OCI-LY7 (cell line): ENCODE measurements at regions not wholly inside any gene's neighbourhood (a gene's known extent, or its start where the extent isn't known, plus 50 kb on each side); places are given as distances from the start of the nearest gene placed in this dataset.

Experiments
- BruUV-seq: library from RNA; stranded (reverse); fragments of 400-500 nt; replicated peaks from 2 replicates; lab custom pipeline; 2021; lab: Mats Ljungman, UMichigan
- CTCF ChIA-PET: fragments of 300-600 bp; sonication (Branson Sonifier 250); formaldehyde crosslinking; loops from one replicate; lab custom pipeline; 2022; ENCODE audit warnings: antibody characterized with exemption; ENCODE audit not compliant: unreplicated experiment; lab: Charles Lee
- POLR2A ChIA-PET: fragments of 300-600 bp; sonication (Branson Sonifier 250); formaldehyde crosslinking; loops from one replicate; lab custom pipeline; 2022; ENCODE audit warnings: antibody characterized with exemption; lab: Charles Lee
- DNase-seq: peaks from one replicate; pipeline ENCODE4 v3.0.0-alpha.2; 2015; ENCODE audit warnings: low spot score
- H2AFZ ChIP-seq: fragments of 200-600 bp; sonication (generic), shearing (Covaris generic); 2 replicates; pipeline ENCODE4 v1.6.1; 2014; ENCODE audit warnings: mild to moderate bottlenecking, antibody characterized with exemption, low read length, moderate library complexity
- H3K27ac ChIP-seq: fragments of 200-600 bp; sonication (generic); 2 replicates; pipeline ENCODE4 v1.5.1; 2014; ENCODE audit warnings: mixed run types, low read depth, mild to moderate bottlenecking, moderate library complexity, low read length, inconsistent platforms; ENCODE audit not compliant: poor library complexity, severe bottlenecking
- H3K36me3 ChIP-seq: fragments of 200-600 bp; sonication (generic); 2 replicates; pipeline ENCODE4 v1.6.1; 2014; ENCODE audit warnings: mild to moderate bottlenecking, antibody characterized with exemption, low read length, moderate library complexity, mixed read lengths; ENCODE audit not compliant: insufficient read depth
- H3K4me1 ChIP-seq: fragments of 200-600 bp; sonication (generic); 2 replicates; pipeline ENCODE4 v1.5.1; 2014; ENCODE audit warnings: mild to moderate bottlenecking, low read length; ENCODE audit not compliant: insufficient read depth, poor library complexity, severe bottlenecking
- H3K4me2 ChIP-seq: fragments of 200-600 bp; sonication (generic); 2 replicates; pipeline ENCODE4 v1.6.1; 2014; ENCODE audit warnings: mild to moderate bottlenecking, low read length
- H3K4me3 ChIP-seq: fragments of 200-600 bp; sonication (generic); 2 replicates; pipeline ENCODE4 v1.5.1; 2014; ENCODE audit warnings: mild to moderate bottlenecking, low read depth, low read length; ENCODE audit not compliant: poor library complexity, severe bottlenecking
- H3K79me2 ChIP-seq: fragments of 200-600 bp; sonication (generic); 2 replicates; pipeline ENCODE4 v1.6.1; 2016; ENCODE audit warnings: low read depth, mild to moderate bottlenecking, low read length, moderate library complexity, mixed read lengths; ENCODE audit not compliant: insufficient read depth
- H3K9me2 ChIP-seq: fragments of 200-600 bp; sonication (generic); 2 replicates; pipeline ENCODE4 v1.6.1; 2016; ENCODE audit warnings: mild to moderate bottlenecking, low read length, mixed read lengths; ENCODE audit not compliant: insufficient read depth
- H3K9me3 ChIP-seq: fragments of 200-600 bp; sonication (generic); 2 replicates; pipeline ENCODE4 v1.6.1; 2014; ENCODE audit warnings: mild to moderate bottlenecking, mixed run types, low read length, mixed read lengths
- H4K20me1 ChIP-seq: fragments of 200-600 bp; sonication (generic); 2 replicates; pipeline ENCODE4 v1.6.1; 2014; ENCODE audit warnings: mild to moderate bottlenecking, antibody characterized with exemption, low read length, moderate library complexity, mixed read lengths; ENCODE audit not compliant: insufficient read depth
- EZH2phosphoT487 ChIP-seq: fragments of 200-600 bp; sonication (generic); IDR thresholded peaks from 2 replicates; pipeline ENCODE4 v1.6.1; 2018; ENCODE audit warnings: low read depth, borderline replicate concordance, mild to moderate bottlenecking, mixed run types, antibody characterized with exemption, low read length, moderate library complexity, mixed read lengths
- intact Hi-C: fragments of 100-400 bp; cut with micrococcal nuclease; formaldehyde crosslinking; loops from one replicate; pipeline ENCODE4 v1.10.0; 2022; ENCODE audit not compliant: unreplicated experiment
- TF ChIP-seq, protein P1 (sequence below): fragments of 200-600 bp; sonication (generic); conservative IDR thresholded peaks from 2 replicates; pipeline ENCODE4 v1.5.1; 2014; ENCODE audit warnings: mild to moderate bottlenecking, antibody characterized with exemption, low read length, moderate library complexity, mixed read lengths

DNA sequence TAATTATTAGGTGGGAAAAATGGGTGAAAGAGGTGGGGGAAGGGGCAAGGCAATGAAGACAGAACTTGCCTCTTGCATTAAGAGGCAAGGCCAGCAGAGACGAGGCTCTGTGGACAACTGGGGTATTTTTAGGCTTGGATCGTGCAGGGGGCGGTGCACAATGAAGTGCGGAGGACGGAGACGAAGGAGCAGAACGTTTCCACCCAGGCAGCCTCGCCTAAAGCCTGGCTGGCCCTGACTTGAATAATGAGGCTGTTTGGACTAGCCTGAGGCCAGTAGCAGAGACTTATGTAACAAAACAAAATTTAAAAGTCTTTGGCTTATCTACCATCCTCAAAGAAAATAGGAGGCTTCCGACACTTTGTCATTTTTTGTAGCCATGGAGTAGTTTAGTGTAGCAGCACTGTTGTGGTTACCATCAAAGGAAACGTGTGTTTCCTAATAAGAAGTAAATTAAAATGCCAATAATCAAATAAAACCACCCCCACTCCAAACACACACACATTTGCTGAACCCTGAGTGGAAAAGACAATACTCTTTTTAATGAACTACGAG, 370.0 kb upstream of the CNR1 start:
- Histone ChIP-seq H3K9me3 (no peaks in the 10 kb centered on the region), H3K27ac (no peak overlapping the region), H2AFZ (no peak overlapping the region), H3K4me3 (no peak overlapping the region), H3K36me3 (no peaks in the 10 kb centered on the region), H4K20me1 (no peaks in the 10 kb centered on the region), H3K79me2 (no peaks in the 10 kb centered on the region), H3K9me2 (no peaks in the 10 kb centered on the region), H3K4me1 (no peaks in the 10 kb centered on the region), H3K4me2 (no peak overlapping the region)
- BruUV-seq: no TSS peak
- DNase-seq: no peak
- ChIA-PET POLR2A (interaction anchor here (0.7 kb wide), 1 partner anchor 8 kb away, joined by 3 read pairs; no protein-coding TSS in a partner anchor), CTCF (no interaction called here)
- intact Hi-C loops: no loop called here
- no peak for TF ChIP-seq EZH2phosphoT487
- TF ChIP-seq, protein P1, sequence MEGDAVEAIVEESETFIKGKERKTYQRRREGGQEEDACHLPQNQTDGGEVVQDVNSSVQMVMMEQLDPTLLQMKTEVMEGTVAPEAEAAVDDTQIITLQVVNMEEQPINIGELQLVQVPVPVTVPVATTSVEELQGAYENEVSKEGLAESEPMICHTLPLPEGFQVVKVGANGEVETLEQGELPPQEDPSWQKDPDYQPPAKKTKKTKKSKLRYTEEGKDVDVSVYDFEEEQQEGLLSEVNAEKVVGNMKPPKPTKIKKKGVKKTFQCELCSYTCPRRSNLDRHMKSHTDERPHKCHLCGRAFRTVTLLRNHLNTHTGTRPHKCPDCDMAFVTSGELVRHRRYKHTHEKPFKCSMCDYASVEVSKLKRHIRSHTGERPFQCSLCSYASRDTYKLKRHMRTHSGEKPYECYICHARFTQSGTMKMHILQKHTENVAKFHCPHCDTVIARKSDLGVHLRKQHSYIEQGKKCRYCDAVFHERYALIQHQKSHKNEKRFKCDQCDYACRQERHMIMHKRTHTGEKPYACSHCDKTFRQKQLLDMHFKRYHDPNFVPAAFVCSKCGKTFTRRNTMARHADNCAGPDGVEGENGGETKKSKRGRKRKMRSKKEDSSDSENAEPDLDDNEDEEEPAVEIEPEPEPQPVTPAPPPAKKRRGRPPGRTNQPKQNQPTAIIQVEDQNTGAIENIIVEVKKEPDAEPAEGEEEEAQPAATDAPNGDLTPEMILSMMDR: no peak

DNA sequence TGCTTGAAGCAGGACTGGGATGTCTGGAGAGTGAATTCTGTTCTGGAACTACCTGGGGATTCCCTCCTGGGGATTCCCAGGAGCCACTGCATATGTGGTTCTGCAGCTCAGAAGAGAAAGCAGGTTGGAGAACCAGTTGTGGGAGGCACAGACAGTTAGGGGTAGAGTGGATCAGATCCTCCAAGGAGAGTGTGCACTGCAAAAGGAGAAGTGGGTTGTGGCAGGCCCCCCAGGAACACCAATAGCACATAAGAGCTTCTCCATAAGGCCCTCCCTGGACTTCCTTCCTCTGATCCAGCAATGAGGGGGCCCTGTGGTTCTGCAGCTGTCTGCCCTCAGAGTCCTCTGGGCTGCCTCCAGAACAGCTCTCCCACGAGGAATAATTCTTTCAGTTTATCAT, 369.2 kb upstream of the CNR1 start:
- H3K4me3 ChIP-seq: no peak overlapping the region
- no peaks in the 10 kb centered on the region for H3K79me2 ChIP-seq
- intact Hi-C loops: no loop called here
- H3K4me2 ChIP-seq: no peak overlapping the region
- no peaks in the 10 kb centered on the region for H3K9me3 ChIP-seq
- H3K27ac ChIP-seq: no peak overlapping the region
- DNase-seq: no peak
- no TSS peak for BruUV-seq
- ChIA-PET POLR2A (interaction anchor here (0.7 kb wide), 1 partner anchor 9 kb away, joined by 3 read pairs; no protein-coding TSS in a partner anchor), CTCF (no interaction called here)
- H3K9me2 ChIP-seq: no peaks in the 10 kb centered on the region
- TF ChIP-seq, protein P1: no peak
- TF ChIP-seq EZH2phosphoT487: no peak
- no peaks in the 10 kb centered on the region for H3K4me1 ChIP-seq
- H2AFZ ChIP-seq: no peak overlapping the region
- H3K36me3 ChIP-seq: no peaks in the 10 kb centered on the region
- no peaks in the 10 kb centered on the region for H4K20me1 ChIP-seq

DNA sequence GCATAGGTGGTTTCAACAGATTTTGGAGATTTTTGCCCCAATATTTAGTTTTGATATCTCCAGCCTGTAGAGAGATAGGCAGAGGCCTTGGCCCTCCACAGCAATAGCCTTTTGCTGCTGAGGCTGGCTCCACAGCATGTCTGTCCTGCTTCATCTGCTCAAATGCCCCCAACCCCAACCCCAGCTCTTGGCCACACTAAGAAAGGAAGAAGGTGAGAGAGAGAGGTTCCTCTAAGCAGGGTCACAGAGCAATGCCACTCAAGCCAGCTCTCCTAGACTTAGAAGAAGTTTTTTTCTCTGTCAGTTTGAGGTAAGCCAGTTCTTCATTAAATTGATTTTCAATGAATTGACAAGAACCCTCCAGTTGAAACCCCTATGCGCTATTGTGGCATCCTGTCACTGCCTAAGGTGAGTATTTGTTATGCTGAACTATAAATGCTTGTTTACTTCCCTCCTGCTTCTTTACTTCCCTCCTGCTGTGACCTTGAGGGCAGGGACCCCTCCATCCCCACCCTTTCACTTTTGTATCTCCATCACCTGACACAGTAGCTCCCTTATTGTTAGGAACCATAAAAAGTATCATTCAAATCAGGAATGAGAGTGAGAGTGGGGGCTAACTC, 366.2 kb upstream of the CNR1 start:
- Histone ChIP-seq H3K9me2 (no peaks in the 10 kb centered on the region), H3K4me2 (no peak overlapping the region), H2AFZ (no peak overlapping the region), H3K27ac (no peak overlapping the region), H4K20me1 (no peaks in the 10 kb centered on the region), H3K4me1 (no peaks in the 10 kb centered on the region), H3K9me3 (no peaks in the 10 kb centered on the region), H3K36me3 (no peaks in the 10 kb centered on the region), H3K79me2 (no peaks in the 10 kb centered on the region), H3K4me3 (no peak overlapping the region)
- intact Hi-C loops: no loop called here
- no peak for TF ChIP-seq EZH2phosphoT487
- TF ChIP-seq, protein P1: no peak
- BruUV-seq: no TSS peak
- CTCF ChIA-PET: interaction anchor here (1.1 kb wide), 1 partner anchor 33 kb away, joined by 3 read pairs; no protein-coding TSS in a partner anchor
- no peak for DNase-seq
- POLR2A ChIA-PET: interaction anchor here (0.7 to 1.5 kb wide), 2 partner anchors 27 to 93 kb away, joined by 3 read pairs; no protein-coding TSS in a partner anchor
